Gastrocnemius medialis (tissue), 4 donors: ENCODE measurements at regions not wholly inside any gene's neighbourhood (a gene's known extent, or its start where the extent isn't known, plus 50 kb on each side); places are given as distances from the start of the nearest gene placed in this dataset.

Experiments
- ATAC-seq, 2 donors: fragments of 150-250 bp; one replicate each; pipeline ENCODE4 v1.9.1; 2016
- DNase-seq, 2 donors: peaks; one replicate each; pipeline ENCODE4 v3.0.0-alpha.2; 2019
- H3K27ac ChIP-seq, 4 donors: fragments of 200-600 bp; sonication (generic); 1 replicate in 1 of 4; 2 replicates in 3 of 4; pipeline ENCODE4 v1.5.1; 2016 to 2018; ENCODE audit warnings: mild to moderate bottlenecking in 2 of 4, moderate library complexity in 1 of 4
- H3K27me3 ChIP-seq, 3 donors: fragments of 200-600 bp; sonication (generic) in 2 of 3; 1 replicate in 1 of 3; 2 replicates in 2 of 3; pipeline versions ENCODE4 v1.5.1 to v1.6.0; 2016 to 2019; ENCODE audit warnings: mild to moderate bottlenecking in 1 of 3, moderate library complexity in 1 of 3
- H3K36me3 ChIP-seq, 2 donors: fragments of 200-600 bp; sonication (generic) in 1 of 2; one replicate each; pipeline ENCODE4 v1.5.1; 2017 to 2018
- H3K4me1 ChIP-seq, 2 donors: fragments of 200-600 bp; sonication (generic) in 1 of 2; one replicate each; pipeline ENCODE4 v1.5.1; 2016 to 2017; ENCODE audit warnings: mild to moderate bottlenecking in 2 of 2
- H3K4me3 ChIP-seq, 4 donors: fragments of 200-600 bp; sonication (generic) in 3 of 4; 1 replicate in 1 of 4; 2 replicates in 3 of 4; pipeline ENCODE4 v1.5.1; 2016 to 2019; ENCODE audit warnings: mild to moderate bottlenecking in 2 of 4
- H3K9me3 ChIP-seq, 3 donors: fragments of 200-600 bp; sonication (generic) in 2 of 3; 1 replicate in 1 of 3; 2 replicates in 2 of 3; pipeline ENCODE4 v1.5.1; 2016 to 2019
- CTCF ChIP-seq, 5 experiments: fragments of 450-650 bp in 3 of 5; fragments of 200-600 bp in 2 of 5; sonication (generic) in 2 of 5; IDR thresholded peaks in 4 of 5; conservative IDR thresholded peaks in 1 of 5; 1 replicate in 4 of 5; 2 replicates in 1 of 5; pipeline ENCODE4 v1.5.1; 2016 to 2019; ENCODE audit warnings: antibody characterized with exemption in 5 of 5, mild to moderate bottlenecking in 3 of 5, moderate library complexity in 3 of 5
- POLR2A ChIP-seq, 2 donors: fragments of 450-650 bp; IDR thresholded peaks; one replicate each; pipeline ENCODE4 v1.6.1; 2017; ENCODE audit warnings: antibody characterized with exemption in 2 of 2, mild to moderate bottlenecking in 2 of 2, moderate library complexity in 2 of 2
- in situ Hi-C, 4 donors: fragments of 200-750 bp; cut with MboI; loops; one replicate each; pipeline versions ENCODE4 v1.15.0 to v1.8.0; 2017; ENCODE audit warnings: low sequenced_read_pairs in 4 of 4
- intact Hi-C: fragments of 100-400 bp; cut with DNase I; formaldehyde crosslinking; loops from one replicate; pipeline ENCODE4 v1.15.1; 2023; ENCODE audit warnings: low total_unique reads

GRCh38 chrX:113699939-113700338 lies 859.3 kb upstream of the AMOT start:
- no peak for DNase-seq
- ATAC-seq, result no peak
- no peak overlapping the region for H3K27ac ChIP-seq
- H3K27me3 ChIP-seq, result no peaks in the 10 kb centered on the region
- no peaks in the 10 kb centered on the region for H3K36me3 ChIP-seq
- no peak for TF ChIP-seq CTCF (IDR thresholded peaks at IDR 0.05 in 4 of 5, conservative IDR thresholded peaks at IDR 0.05 in 1 of 5)
- no peak for TF ChIP-seq POLR2A (IDR thresholded peaks at IDR 0.05)
- in situ Hi-C loops (no loop called here), intact Hi-C loops (no loop called here)
- H3K4me3 ChIP-seq, result no peak overlapping the region
- H3K4me1 ChIP-seq, result no peaks in the 10 kb centered on the region
- H3K9me3 ChIP-seq, result no peaks in the 10 kb centered on the region

DNA sequence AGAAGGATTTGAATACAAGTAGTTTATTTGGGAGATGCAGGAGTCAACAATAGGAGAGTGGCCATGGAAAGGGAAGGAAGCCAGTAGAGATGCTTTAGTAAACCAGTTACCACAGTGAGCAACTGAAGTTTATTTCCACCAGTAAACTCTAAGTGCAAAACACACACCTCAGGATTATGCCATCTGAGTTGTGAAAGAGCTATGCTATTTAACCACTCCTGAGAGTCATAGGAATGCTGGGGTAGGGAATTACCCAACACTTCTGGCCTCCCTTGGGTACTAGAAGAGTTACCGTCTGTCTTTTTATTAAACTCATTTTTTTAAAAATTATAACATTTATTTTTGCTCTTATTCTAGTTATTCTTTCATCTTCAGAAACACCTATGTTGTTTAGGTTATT lies 834.6 kb upstream of the AMOT start:
- Histone ChIP-seq H3K27ac (no peak overlapping the region), H3K4me3 (no peak overlapping the region), H3K36me3 (no peaks in the 10 kb centered on the region), H3K4me1 (no peaks in the 10 kb centered on the region), H3K9me3 (no peaks in the 10 kb centered on the region), H3K27me3 (peaks cover 0 to 5% (median 0%) of the 10 kb centered on the region in 3 donors)
- in situ Hi-C loops (no loop called here), intact Hi-C loops (no loop called here)
- no peak for DNase-seq
- no peak for TF ChIP-seq CTCF (IDR thresholded peaks at IDR 0.05 in 4 of 5, conservative IDR thresholded peaks at IDR 0.05 in 1 of 5)
- TF ChIP-seq POLR2A (IDR thresholded peaks at IDR 0.05), result no peak
- no peak for ATAC-seq

DNA sequence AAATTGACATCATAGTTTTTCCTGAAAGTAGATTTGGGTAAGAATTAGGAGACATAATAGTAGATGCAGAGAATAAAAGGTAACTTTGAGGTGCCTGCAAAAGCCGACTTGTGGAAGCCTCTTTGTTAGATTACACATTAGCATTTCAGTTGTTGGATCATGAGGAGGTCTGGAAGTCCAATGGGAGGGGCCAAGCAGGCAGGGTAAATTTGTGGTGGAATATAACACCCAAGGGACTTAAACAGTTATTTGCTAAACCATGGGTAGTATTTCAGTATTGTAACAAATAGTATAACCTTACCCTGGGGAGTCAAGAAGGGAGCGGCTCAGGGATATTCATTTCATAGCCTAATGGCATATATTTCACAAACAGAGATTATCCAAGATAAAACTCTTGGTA lies 810.7 kb upstream of the AMOT start:
- ATAC-seq, result no peak
- no peak overlapping the region for H3K4me3 ChIP-seq
- in situ Hi-C loops, result no loop called here
- TF ChIP-seq POLR2A (IDR thresholded peaks at IDR 0.05) (no peak), CTCF (IDR thresholded peaks at IDR 0.05 in 4 of 5, conservative IDR thresholded peaks at IDR 0.05 in 1 of 5) (no peak)
- no peaks in the 10 kb centered on the region for H3K9me3 ChIP-seq
- no peaks in the 10 kb centered on the region for H3K36me3 ChIP-seq
- H3K27ac ChIP-seq, result no peak overlapping the region
- no peak for DNase-seq
- H3K4me1 ChIP-seq, result no peaks in the 10 kb centered on the region
- peaks cover 0 to 4% (median 0%) of the 10 kb centered on the region in 3 donors for H3K27me3 ChIP-seq
- intact Hi-C loops, result no loop called here

DNA sequence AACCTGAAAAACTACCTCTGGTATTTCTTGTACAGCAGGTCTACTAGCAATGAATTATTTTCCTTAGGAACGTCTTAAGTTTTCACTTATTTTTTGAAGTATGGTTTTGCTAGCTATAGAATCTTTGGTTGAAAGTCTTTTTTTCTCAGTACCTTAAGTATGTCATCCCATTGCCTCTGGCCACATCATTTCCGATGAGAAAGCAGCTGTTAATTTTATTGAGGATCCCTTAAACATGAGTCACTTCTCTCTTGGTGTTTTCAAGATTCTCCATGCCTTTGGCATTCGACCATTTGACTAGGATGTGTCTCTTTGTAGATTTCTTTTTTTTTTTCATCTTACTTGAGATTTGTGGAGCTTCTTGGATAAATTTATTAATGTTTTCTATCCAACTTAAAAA lies 803.8 kb upstream of the AMOT start:
- no peak for ATAC-seq
- TF ChIP-seq POLR2A (IDR thresholded peaks at IDR 0.05) (no peak), CTCF (IDR thresholded peaks at IDR 0.05 in 4 of 5, conservative IDR thresholded peaks at IDR 0.05 in 1 of 5) (no peak)
- Histone ChIP-seq H3K9me3 (peaks cover 0 to 3% (median 0%) of the 10 kb centered on the region in 3 donors), H3K4me1 (no peaks in the 10 kb centered on the region), H3K36me3 (no peaks in the 10 kb centered on the region), H3K27me3 (peaks cover 0 to 6% (median 0%) of the 10 kb centered on the region in 3 donors), H3K4me3 (no peak overlapping the region), H3K27ac (no peak overlapping the region)
- DNase-seq, result no peak
- intact Hi-C loops, result no loop called here
- in situ Hi-C loops, result no loop called here

DNA sequence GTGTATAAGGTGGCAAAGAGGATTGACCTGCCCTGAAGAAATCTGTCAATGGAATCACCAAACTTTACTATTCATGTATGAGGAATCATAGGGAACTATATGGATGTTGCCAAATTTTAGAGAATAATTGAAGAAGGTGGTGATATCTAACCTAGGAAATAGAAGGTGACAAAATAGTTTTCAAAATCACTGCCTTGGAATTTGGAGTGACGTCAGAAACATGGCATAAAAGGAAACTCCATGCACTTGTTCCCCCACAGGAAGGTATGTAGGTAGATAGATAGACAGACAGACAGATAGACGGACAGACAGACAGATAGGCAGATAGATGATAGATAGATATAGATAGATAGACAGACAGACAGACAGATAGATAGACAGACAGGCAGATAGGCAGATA lies 793.9 kb upstream of the AMOT start:
- Histone ChIP-seq H3K27me3 (peaks cover 0 to 4% (median 0%) of the 10 kb centered on the region in 3 donors), H3K4me1 (no peaks in the 10 kb centered on the region), H3K4me3 (no peak overlapping the region), H3K27ac (no peak overlapping the region), H3K36me3 (no peaks in the 10 kb centered on the region), H3K9me3 (no peaks in the 10 kb centered on the region)
- intact Hi-C loops, result no loop called here
- in situ Hi-C loops, result no loop called here
- no peak for TF ChIP-seq POLR2A (IDR thresholded peaks at IDR 0.05)
- TF ChIP-seq CTCF (IDR thresholded peaks at IDR 0.05 in 4 of 5, conservative IDR thresholded peaks at IDR 0.05 in 1 of 5), result no peak
- ATAC-seq (no peak), DNase-seq (no peak)
